Suprapubic skin (tissue), 4 donors: ENCODE measurements at regions not wholly inside any gene's neighbourhood (a gene's known extent, or its start where the extent isn't known, plus 50 kb on each side); places are given as distances from the start of the nearest gene placed in this dataset.

Source experiments
- CTCF ChIP-seq, 2 donors: fragments of 200-600 bp in 1 of 2; fragments of 450-650 bp in 1 of 2; sonication (generic) in 1 of 2; IDR thresholded peaks; one replicate each; pipeline ENCODE4 v1.5.1; 2016 to 2019; ENCODE audit warnings: antibody characterized with exemption in 2 of 2, mild to moderate bottlenecking in 1 of 2, moderate library complexity in 1 of 2
- POLR2A ChIP-seq, 2 donors: fragments of 450-650 bp; IDR thresholded peaks; one replicate each; pipeline ENCODE4 v1.6.1; 2017; ENCODE audit warnings: antibody characterized with exemption in 2 of 2, mild to moderate bottlenecking in 2 of 2, moderate library complexity in 2 of 2
- POLR2AphosphoS5 ChIP-seq, 3 donors: sonication (generic); formaldehyde crosslinking; IDR thresholded peaks; one replicate each; pipeline ENCODE4 v1.6.1; 2017; ENCODE audit warnings: antibody characterized with exemption in 3 of 3

GRCh38 chr22:48650323-48651035, 1177.2 kb downstream of the BRD1 start:
- TF ChIP-seq POLR2A (IDR thresholded peaks at IDR 0.05) (no peak), CTCF (IDR thresholded peaks at IDR 0.05) (no peak), POLR2AphosphoS5 (IDR thresholded peaks at IDR 0.05) (no peak)
